ENCODE measurements at regions not wholly inside any gene's neighbourhood (a gene's known extent, or its start where the extent isn't known, plus 50 kb on each side); places are given as distances from the start of the nearest gene placed in this dataset.

DNA sequence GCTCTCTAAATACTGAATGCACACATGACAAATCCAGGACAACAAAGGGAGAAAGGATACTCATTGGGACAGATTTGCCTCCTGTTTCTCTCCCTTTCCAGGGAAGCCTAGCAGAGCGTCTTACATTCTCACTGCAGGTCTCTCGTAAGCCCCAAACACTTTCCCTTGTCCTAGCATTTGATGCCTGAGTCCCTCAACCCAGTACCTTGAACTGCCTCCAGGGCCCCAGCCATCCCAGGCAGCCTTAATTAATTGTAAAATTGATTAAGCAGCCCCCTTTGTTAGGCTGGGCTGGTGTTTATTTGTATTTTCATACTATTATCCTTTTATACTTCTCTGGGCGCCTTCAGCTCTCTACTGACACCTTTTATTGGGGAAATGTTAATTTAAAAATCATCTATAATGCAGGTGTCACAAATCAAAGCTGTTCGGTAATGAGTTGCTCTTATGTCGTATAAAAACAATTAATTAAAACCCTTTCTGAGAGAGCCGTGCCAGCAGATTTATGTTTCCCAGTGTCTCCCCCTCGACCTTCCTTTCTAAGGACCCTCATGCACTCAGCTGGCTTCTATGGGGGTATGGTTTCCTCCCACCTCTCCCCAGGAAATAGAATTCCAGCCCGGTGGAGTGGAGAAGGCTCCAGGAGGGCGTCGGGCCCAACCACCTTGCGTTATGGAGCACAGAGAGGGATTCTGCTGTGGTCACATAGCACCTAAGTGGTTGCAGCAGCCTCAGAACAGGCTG lies 243.8 kb downstream of the RPS24 start:
- TF ChIP-seq EZH2 (IDR thresholded peaks at IDR 0.05; ENCODE audit: borderline replicate concordance, low read depth, low read length, poor library complexity, severe bottlenecking): no peak
- TF ChIP-seq, protein P1, sequence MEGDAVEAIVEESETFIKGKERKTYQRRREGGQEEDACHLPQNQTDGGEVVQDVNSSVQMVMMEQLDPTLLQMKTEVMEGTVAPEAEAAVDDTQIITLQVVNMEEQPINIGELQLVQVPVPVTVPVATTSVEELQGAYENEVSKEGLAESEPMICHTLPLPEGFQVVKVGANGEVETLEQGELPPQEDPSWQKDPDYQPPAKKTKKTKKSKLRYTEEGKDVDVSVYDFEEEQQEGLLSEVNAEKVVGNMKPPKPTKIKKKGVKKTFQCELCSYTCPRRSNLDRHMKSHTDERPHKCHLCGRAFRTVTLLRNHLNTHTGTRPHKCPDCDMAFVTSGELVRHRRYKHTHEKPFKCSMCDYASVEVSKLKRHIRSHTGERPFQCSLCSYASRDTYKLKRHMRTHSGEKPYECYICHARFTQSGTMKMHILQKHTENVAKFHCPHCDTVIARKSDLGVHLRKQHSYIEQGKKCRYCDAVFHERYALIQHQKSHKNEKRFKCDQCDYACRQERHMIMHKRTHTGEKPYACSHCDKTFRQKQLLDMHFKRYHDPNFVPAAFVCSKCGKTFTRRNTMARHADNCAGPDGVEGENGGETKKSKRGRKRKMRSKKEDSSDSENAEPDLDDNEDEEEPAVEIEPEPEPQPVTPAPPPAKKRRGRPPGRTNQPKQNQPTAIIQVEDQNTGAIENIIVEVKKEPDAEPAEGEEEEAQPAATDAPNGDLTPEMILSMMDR (conservative IDR thresholded peaks at IDR 0.05; ENCODE audit: low read depth, low read length): no peak
